HEK293T (cell line): ENCODE measurements at regions not wholly inside any gene's neighbourhood (a gene's known extent, or its start where the extent isn't known, plus 50 kb on each side); places are given as distances from the start of the nearest gene placed in this dataset.

Experiments used
- CTCF ChIA-PET: fragments of 350-600 bp; formaldehyde crosslinking; extraction: SDS; loops from one replicate; lab custom pipeline; 2021; ENCODE audit warnings: antibody characterized with exemption, inconsistent platforms; lab: Yijun Ruan, JAX
- POLR2A ChIA-PET: fragments of 350-600 bp; formaldehyde crosslinking; extraction: SDS; loops from one replicate; lab custom pipeline; 2020; ENCODE audit warnings: antibody characterized with exemption, inconsistent platforms; lab: Yijun Ruan, JAX
- DNase-seq: peaks from one replicate; pipeline ENCODE4 v3.0.0; 2012; ENCODE audit warnings: mixed read lengths; ENCODE audit errors: extremely low spot score
- ARNT ChIP-seq: fragments of 450-650 bp; IDR thresholded peaks from 2 replicates; pipeline ENCODE4 v1.6.1; 2017; ENCODE audit warnings: mild to moderate bottlenecking
- BHLHE40 ChIP-seq: fragments of 450-650 bp; IDR thresholded peaks from 2 replicates; pipeline ENCODE4 v1.6.1; 2016; ENCODE audit warnings: mild to moderate bottlenecking, moderate library complexity, borderline replicate concordance
- CTBP1 ChIP-seq: fragments of 450-650 bp; IDR thresholded peaks from 2 replicates; pipeline ENCODE4 v1.6.1; 2016; ENCODE audit warnings: borderline replicate concordance
- ELF4 ChIP-seq: fragments of 450-650 bp; IDR thresholded peaks from 2 replicates; pipeline ENCODE4 v1.6.1; 2017; ENCODE audit warnings: antibody characterized with exemption
- FOXA1 ChIP-seq: fragments of 450-650 bp; IDR thresholded peaks from 2 replicates; pipeline ENCODE4 v1.6.1; 2016; ENCODE audit warnings: mild to moderate bottlenecking
- FOXK2 ChIP-seq: fragments of 450-650 bp; IDR thresholded peaks from 2 replicates; pipeline ENCODE4 v1.6.1; 2016; ENCODE audit warnings: mild to moderate bottlenecking
- FOXM1 ChIP-seq: fragments of 450-650 bp; IDR thresholded peaks from 2 replicates; pipeline ENCODE4 v1.6.1; 2017; ENCODE audit warnings: mild to moderate bottlenecking, borderline replicate concordance
- HDGF ChIP-seq: fragments of 450-650 bp; IDR thresholded peaks from 2 replicates; pipeline ENCODE4 v1.6.1; 2017; ENCODE audit warnings: antibody characterized with exemption, borderline replicate concordance
- L3MBTL2 ChIP-seq: fragments of 450-650 bp; conservative IDR thresholded peaks from 2 replicates; pipeline ENCODE4 v1.6.1; 2016; ENCODE audit warnings: mild to moderate bottlenecking
- LEF1 ChIP-seq: fragments of 450-650 bp; IDR thresholded peaks from 2 replicates; pipeline ENCODE4 v1.6.1; 2017; ENCODE audit warnings: mild to moderate bottlenecking, borderline replicate concordance
- NFRKB ChIP-seq: fragments of 450-650 bp; IDR thresholded peaks from 2 replicates; pipeline ENCODE4 v1.6.1; 2016; ENCODE audit warnings: mild to moderate bottlenecking, moderate library complexity
- SP1 ChIP-seq: fragments of 450-650 bp; IDR thresholded peaks from 2 replicates; pipeline ENCODE4 v1.6.1; 2017
- SUZ12 ChIP-seq: fragments of 450-650 bp; IDR thresholded peaks from 2 replicates; pipeline ENCODE4 v1.6.1; 2016; ENCODE audit warnings: mild to moderate bottlenecking
- TARDBP ChIP-seq: fragments of 450-650 bp; IDR thresholded peaks from 2 replicates; pipeline ENCODE4 v1.6.1; 2016
- ZNF384 ChIP-seq: fragments of 450-650 bp; IDR thresholded peaks from 2 replicates; pipeline ENCODE4 v1.6.1; 2016
- TF ChIP-seq, protein P1 (sequence below): fragments of 450-650 bp; IDR thresholded peaks from 2 replicates; pipeline ENCODE4 v1.6.1; 2016

GRCh38 chr5:17359451-17360011 lies 138.5 kb upstream of the TAF11L2 start:
- TF ChIP-seq CTBP1 = no peak
- no peak for TF ChIP-seq SUZ12
- TF ChIP-seq FOXM1 = no peak
- TF ChIP-seq LEF1 = no peak
- no peak for TF ChIP-seq ARNT
- TF ChIP-seq, protein P1, sequence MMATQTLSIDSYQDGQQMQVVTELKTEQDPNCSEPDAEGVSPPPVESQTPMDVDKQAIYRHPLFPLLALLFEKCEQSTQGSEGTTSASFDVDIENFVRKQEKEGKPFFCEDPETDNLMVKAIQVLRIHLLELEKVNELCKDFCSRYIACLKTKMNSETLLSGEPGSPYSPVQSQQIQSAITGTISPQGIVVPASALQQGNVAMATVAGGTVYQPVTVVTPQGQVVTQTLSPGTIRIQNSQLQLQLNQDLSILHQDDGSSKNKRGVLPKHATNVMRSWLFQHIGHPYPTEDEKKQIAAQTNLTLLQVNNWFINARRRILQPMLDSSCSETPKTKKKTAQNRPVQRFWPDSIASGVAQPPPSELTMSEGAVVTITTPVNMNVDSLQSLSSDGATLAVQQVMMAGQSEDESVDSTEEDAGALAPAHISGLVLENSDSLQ = no peak
- TF ChIP-seq HDGF = no peak
- no peak for TF ChIP-seq TARDBP
- no peak for TF ChIP-seq FOXA1
- no peak for TF ChIP-seq BHLHE40
- no peak for TF ChIP-seq L3MBTL2
- TF ChIP-seq ZNF384 = no peak
- TF ChIP-seq SP1 = no peak
- DNase-seq = no peak
- POLR2A ChIA-PET = no interaction called here
- CTCF ChIA-PET = no interaction called here

DNA sequence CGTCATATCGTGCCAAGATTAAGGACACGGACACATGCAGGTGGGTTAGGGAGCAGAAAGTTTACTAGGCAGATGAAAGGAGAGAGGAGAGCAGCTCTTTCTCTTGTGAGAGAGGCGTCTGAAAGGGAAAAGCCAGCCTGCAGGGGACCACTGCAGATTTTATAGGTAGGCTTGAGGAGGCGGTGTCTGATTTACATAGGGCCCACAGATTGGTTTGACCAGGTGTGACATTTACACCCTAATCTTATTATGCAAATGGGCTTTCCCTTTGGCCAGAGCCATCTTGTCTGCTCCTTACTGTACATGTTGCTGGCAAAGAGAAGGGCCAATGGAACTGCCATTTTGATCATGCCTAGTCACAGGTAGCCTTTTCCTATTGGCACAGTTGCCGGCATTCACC lies 137.2 kb upstream of the TAF11L2 start:
- ChIA-PET CTCF (no interaction called here), POLR2A (no interaction called here)
- TF ChIP-seq FOXM1 = no peak
- no peak for TF ChIP-seq ZNF384
- no peak for TF ChIP-seq NFRKB
- no peak for TF ChIP-seq CTBP1
- TF ChIP-seq HDGF = no peak
- TF ChIP-seq TARDBP = no peak
- no peak for TF ChIP-seq LEF1
- TF ChIP-seq, protein P1 = no peak
- TF ChIP-seq BHLHE40 = no peak
- TF ChIP-seq SUZ12 = no peak
- TF ChIP-seq L3MBTL2 = no peak
- TF ChIP-seq FOXK2 = no peak
- TF ChIP-seq SP1 = no peak
- TF ChIP-seq ARNT = no peak
- TF ChIP-seq ELF4 = no peak
- TF ChIP-seq FOXA1 = no peak
- DNase-seq = no peak

DNA sequence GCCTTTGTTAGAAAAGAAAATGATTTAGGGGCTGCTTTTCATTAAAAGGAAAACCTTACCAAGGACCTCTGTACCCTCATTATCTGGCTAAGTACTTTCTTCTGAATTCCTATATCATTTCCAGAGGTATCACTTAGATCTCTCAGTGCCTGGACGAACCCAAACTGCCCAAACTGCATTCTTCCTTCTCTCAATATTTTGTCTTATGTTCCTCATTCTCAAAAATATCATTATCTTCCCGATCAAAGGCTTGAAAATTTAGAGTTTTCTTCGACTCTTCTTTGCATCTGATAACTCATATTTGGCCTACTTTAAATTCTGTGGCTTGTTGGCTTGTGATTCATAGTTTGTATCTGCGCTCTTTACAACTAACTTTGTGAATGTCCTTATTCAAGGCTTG lies 136.7 kb upstream of the TAF11L2 start:
- CTCF ChIA-PET = no interaction called here
- no peak for DNase-seq
- POLR2A ChIA-PET = no interaction called here
- TF ChIP-seq SP1 (no peak), ELF4 (no peak), ARNT (no peak), BHLHE40 (no peak), LEF1 (no peak), NFRKB (no peak)
- TF ChIP-seq, protein P1 = no peak

GRCh38 chr5:17364987-17365810 lies 132.8 kb upstream of the TAF11L2 start:
- POLR2A ChIA-PET = interaction anchor here (1.2 kb wide), 1 partner anchor 149 kb away, joined by 3 read pairs; no protein-coding TSS in a partner anchor
- DNase-seq = no peak
- CTCF ChIA-PET = no interaction called here
- no peak for TF ChIP-seq TARDBP
- TF ChIP-seq BHLHE40 = no peak
- TF ChIP-seq CTBP1 = no peak
- no peak for TF ChIP-seq FOXM1
- no peak for TF ChIP-seq L3MBTL2
- no peak for TF ChIP-seq LEF1
- no peak for TF ChIP-seq FOXK2
- no peak for TF ChIP-seq SUZ12
- no peak for TF ChIP-seq ARNT
- no peak for TF ChIP-seq NFRKB
- no peak for TF ChIP-seq ZNF384

GRCh38 chr5:17365811-17366138 lies 132.3 kb upstream of the TAF11L2 start:
- ChIA-PET CTCF (no interaction called here), POLR2A (no interaction called here)
- TF ChIP-seq NFRKB = no peak
- no peak for TF ChIP-seq L3MBTL2
- TF ChIP-seq FOXA1 = no peak
- TF ChIP-seq SUZ12 = no peak
- TF ChIP-seq, protein P1 = peak; percentile 87
- no peak for TF ChIP-seq ZNF384
- no peak for DNase-seq

DNA sequence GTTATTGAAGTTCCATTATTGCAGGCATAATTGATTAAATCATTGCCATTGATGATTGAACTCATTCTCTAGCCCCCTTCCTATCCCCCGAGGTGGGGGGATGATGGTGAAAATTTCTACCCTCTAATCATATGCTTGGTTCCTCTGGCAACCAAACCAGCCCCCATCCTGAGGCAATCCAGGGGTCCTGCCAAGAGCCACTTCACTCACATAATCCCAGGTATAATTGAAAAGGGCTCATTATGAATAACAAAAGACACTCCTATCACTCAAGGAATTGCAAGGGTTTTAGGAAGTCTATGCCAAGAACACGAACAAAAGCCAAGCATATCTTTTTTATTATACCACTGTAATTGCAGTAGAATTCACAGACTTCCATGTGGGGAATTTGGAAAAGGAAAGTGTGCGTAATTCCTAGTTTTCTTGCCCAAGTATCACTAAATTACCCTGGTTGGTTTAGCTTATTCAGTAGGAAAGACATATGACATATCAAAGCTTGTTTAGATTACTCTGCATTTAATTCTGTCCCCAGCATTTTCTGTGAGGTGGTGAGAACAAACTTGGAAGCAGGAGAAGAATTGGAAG lies 130.7 kb upstream of the TAF11L2 start:
- POLR2A ChIA-PET = no interaction called here
- DNase-seq = no peak
- no peak for TF ChIP-seq LEF1
- no peak for TF ChIP-seq CTBP1
- no peak for TF ChIP-seq TARDBP
- CTCF ChIA-PET = no interaction called here
